ENCODE measurements at regions not wholly inside any gene's neighbourhood (a gene's known extent, or its start where the extent isn't known, plus 50 kb on each side); places are given as distances from the start of the nearest gene placed in this dataset.

DNA sequence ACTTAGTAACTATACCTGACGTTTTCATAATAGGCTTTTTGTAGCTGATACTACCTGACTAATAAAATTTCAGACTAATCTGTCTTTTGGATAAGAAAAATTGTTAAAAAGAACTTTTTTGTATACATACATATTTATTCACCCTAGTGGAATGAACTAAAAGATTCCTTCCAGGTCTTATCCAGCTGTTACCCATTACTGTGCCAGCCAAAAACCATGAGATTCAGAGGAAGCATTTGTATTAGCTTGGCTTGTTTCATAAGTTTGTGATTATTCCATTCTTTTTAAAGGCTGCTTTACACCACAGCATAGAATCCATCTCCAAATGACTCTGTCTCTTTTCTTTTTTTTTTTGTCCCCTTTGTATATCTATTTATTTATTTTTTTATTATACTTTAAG, 149.4 kb downstream of the FAT4 start:
- TF ChIP-seq, protein P1, sequence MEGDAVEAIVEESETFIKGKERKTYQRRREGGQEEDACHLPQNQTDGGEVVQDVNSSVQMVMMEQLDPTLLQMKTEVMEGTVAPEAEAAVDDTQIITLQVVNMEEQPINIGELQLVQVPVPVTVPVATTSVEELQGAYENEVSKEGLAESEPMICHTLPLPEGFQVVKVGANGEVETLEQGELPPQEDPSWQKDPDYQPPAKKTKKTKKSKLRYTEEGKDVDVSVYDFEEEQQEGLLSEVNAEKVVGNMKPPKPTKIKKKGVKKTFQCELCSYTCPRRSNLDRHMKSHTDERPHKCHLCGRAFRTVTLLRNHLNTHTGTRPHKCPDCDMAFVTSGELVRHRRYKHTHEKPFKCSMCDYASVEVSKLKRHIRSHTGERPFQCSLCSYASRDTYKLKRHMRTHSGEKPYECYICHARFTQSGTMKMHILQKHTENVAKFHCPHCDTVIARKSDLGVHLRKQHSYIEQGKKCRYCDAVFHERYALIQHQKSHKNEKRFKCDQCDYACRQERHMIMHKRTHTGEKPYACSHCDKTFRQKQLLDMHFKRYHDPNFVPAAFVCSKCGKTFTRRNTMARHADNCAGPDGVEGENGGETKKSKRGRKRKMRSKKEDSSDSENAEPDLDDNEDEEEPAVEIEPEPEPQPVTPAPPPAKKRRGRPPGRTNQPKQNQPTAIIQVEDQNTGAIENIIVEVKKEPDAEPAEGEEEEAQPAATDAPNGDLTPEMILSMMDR (conservative IDR thresholded peaks at IDR 0.05 in 1 of 2, IDR thresholded peaks at IDR 0.05 in 1 of 2; ENCODE audit: low read depth in 1 of 2, low read length in 2 of 2), result no peak
- TF ChIP-seq EZH2 (IDR thresholded peaks at IDR 0.05; ENCODE audit: low read length, missing control alignments), result no peak

Measured in fibroblast of lung (primary cell).